Upper lobe of right lung (tissue), 1 donor: ENCODE measurements at regions not wholly inside any gene's neighbourhood (a gene's known extent, or its start where the extent isn't known, plus 50 kb on each side); places are given as distances from the start of the nearest gene placed in this dataset.

Experiments used
- ATAC-seq: fragments of 200-7000 bp; cut with Tn5 transposase; one replicate; pipeline ENCODE4 v1.9.1; 2020; ENCODE audit warnings: mild to moderate bottlenecking, moderate library complexity
- DNase-seq: peaks from one replicate; pipeline ENCODE4 v3.0.0-alpha.2; 2020
- H3K27ac ChIP-seq: fragments of 200-600 bp; one replicate; pipeline ENCODE4 v1.8.0; 2022
- H3K27me3 ChIP-seq: fragments of 200-600 bp; one replicate; pipeline ENCODE4 v1.8.0; 2022; ENCODE audit warnings: mild to moderate bottlenecking
- H3K36me3 ChIP-seq: fragments of 200-600 bp; one replicate; pipeline ENCODE4 v1.8.0; 2022
- H3K4me1 ChIP-seq: fragments of 200-600 bp; one replicate; pipeline ENCODE4 v1.8.0; 2022
- H3K4me3 ChIP-seq: fragments of 200-600 bp; one replicate; pipeline ENCODE4 v1.8.0; 2022; ENCODE audit warnings: mild to moderate bottlenecking
- H3K9me3 ChIP-seq: fragments of 200-600 bp; one replicate; pipeline ENCODE4 v1.8.0; 2022
- CTCF ChIP-seq: fragments of 200-600 bp; IDR thresholded peaks from one replicate; pipeline ENCODE4 v1.8.0; 2022; ENCODE audit warnings: antibody characterized with exemption
- intact Hi-C: fragments of 100-400 bp; cut with DNase I; formaldehyde crosslinking; loops from one replicate; pipeline ENCODE4 v1.11.0; 2022
- donor health status: DM: no; HTN: yes; CAD: no; lungs with severe emphysema.

GRCh38 chr7:16061630-16062029 lies 359.7 kb downstream of the CRPPA start:
- Histone ChIP-seq H3K4me3 (no peak overlapping the region), H3K4me1 (peaks cover 16% of the 10 kb centered on the region), H3K9me3 (no peaks in the 10 kb centered on the region), H3K36me3 (no peaks in the 10 kb centered on the region), H3K27me3 (no peaks in the 10 kb centered on the region), H3K27ac (no peak overlapping the region)
- ATAC-seq, result no peak
- DNase-seq, result no peak
- TF ChIP-seq CTCF, result no peak
- intact Hi-C loops, result no loop called here

GRCh38 chr7:16061011-16061410 lies 360.3 kb downstream of the CRPPA start:
- Histone ChIP-seq H3K27me3 (no peaks in the 10 kb centered on the region), H3K27ac (no peak overlapping the region), H3K4me3 (no peak overlapping the region), H3K4me1 (peaks cover 15% of the 10 kb centered on the region), H3K9me3 (no peaks in the 10 kb centered on the region), H3K36me3 (no peaks in the 10 kb centered on the region)
- DNase-seq, result no peak
- no peak for TF ChIP-seq CTCF
- no peak for ATAC-seq
- intact Hi-C loops, result no loop called here

GRCh38 chr7:16060502-16060901 lies 360.8 kb downstream of the CRPPA start:
- ATAC-seq (no peak), DNase-seq (no peak)
- H3K4me1 ChIP-seq, result peaks cover 15% of the 10 kb centered on the region
- intact Hi-C loops, result no loop called here
- no peak overlapping the region for H3K27ac ChIP-seq
- no peaks in the 10 kb centered on the region for H3K9me3 ChIP-seq
- H3K27me3 ChIP-seq, result no peaks in the 10 kb centered on the region
- no peak overlapping the region for H3K4me3 ChIP-seq
- H3K36me3 ChIP-seq, result no peaks in the 10 kb centered on the region
- no peak for TF ChIP-seq CTCF

- Histone ChIP-seq H3K27ac (no peak overlapping the region), H3K9me3 (no peaks in the 10 kb centered on the region), H3K27me3 (no peaks in the 10 kb centered on the region), H3K4me3 (no peak overlapping the region), H3K36me3 (no peaks in the 10 kb centered on the region), H3K4me1 (no peaks in the 10 kb centered on the region)
- TF ChIP-seq CTCF, result no peak
- intact Hi-C loops, result no loop called here
- DNase-seq (no peak), ATAC-seq (no peak)
Measured at GRCh38 chr7:16055263-16055976, 365.9 kb downstream of the CRPPA start.

GRCh38 chr7:16051561-16052255 lies 365.2 kb upstream of the MEOX2 start:
- no peaks in the 10 kb centered on the region for H3K27me3 ChIP-seq
- no peaks in the 10 kb centered on the region for H3K4me1 ChIP-seq
- DNase-seq (no peak), ATAC-seq (no peak)
- H3K4me3 ChIP-seq, result no peak overlapping the region
- intact Hi-C loops, result no loop called here
- H3K36me3 ChIP-seq, result no peaks in the 10 kb centered on the region
- H3K9me3 ChIP-seq, result no peaks in the 10 kb centered on the region
- TF ChIP-seq CTCF, result no peak
- no peak overlapping the region for H3K27ac ChIP-seq
